Prostate gland (tissue), 2 donors: ENCODE measurements at regions not wholly inside any gene's neighbourhood (a gene's known extent, or its start where the extent isn't known, plus 50 kb on each side); places are given as distances from the start of the nearest gene placed in this dataset.

ENCODE experiments used
- DNase-seq: peaks from one replicate; pipeline ENCODE4 v3.0.0-alpha.2; 2019; ENCODE audit warnings: low spot score
- H3K27ac ChIP-seq, 2 donors: fragments of 200-600 bp; sonication (generic); 2 replicates each; pipeline ENCODE4 v1.5.1; 2017 to 2019
- H3K27me3 ChIP-seq: fragments of 200-600 bp; sonication (generic); replicated peaks from 2 replicates; pipeline ENCODE4 v1.5.1; 2019; ENCODE audit not compliant: insufficient read depth
- H3K36me3 ChIP-seq, 2 donors: fragments of 200-600 bp; sonication (generic); 1 replicate in 1 of 2; 2 replicates in 1 of 2; pipeline versions ENCODE4 v1.5.1 to v1.8.1; 2017 to 2019
- H3K4me1 ChIP-seq: fragments of 200-600 bp; sonication (generic); replicated peaks from 2 replicates; pipeline ENCODE4 v1.5.1; 2019
- H3K4me3 ChIP-seq, 2 donors: fragments of 200-600 bp; sonication (generic); 2 replicates each; pipeline ENCODE4 v1.5.1; 2017 to 2019
- H3K9me3 ChIP-seq: fragments of 200-600 bp; sonication (generic); 2 replicates; pipeline ENCODE4 v1.5.1; 2017
- POLR2A ChIP-seq: fragments of 450-650 bp; IDR thresholded peaks from one replicate; pipeline ENCODE4 v1.6.1; 2016; ENCODE audit warnings: antibody characterized with exemption, mild to moderate bottlenecking
- POLR2AphosphoS5 ChIP-seq: sonication (generic); formaldehyde crosslinking; IDR thresholded peaks from one replicate; pipeline ENCODE4 v1.6.1; 2017; ENCODE audit warnings: antibody characterized with exemption
- WGBS: methylation state at CpG from one replicate; pipeline ENCODE4 v1.1.5; 2018; 5-methylcytosine and 5-hydroxymethylcytosine counted together
- intact Hi-C: fragments of 100-400 bp; cut with DNase I; formaldehyde crosslinking; loops from one replicate; pipeline ENCODE4 v1.14.2; 2022
- TF ChIP-seq, protein P1 (sequence below), 4 experiments: fragments of 200-600 bp in 2 of 4; fragments of 450-650 bp in 2 of 4; sonication (generic) in 2 of 4; IDR thresholded peaks; 1 replicate in 3 of 4; 2 replicates in 1 of 4; pipeline ENCODE4 v1.5.1; 2016 to 2019; ENCODE audit warnings: antibody characterized with exemption in 4 of 4, mild to moderate bottlenecking in 2 of 4, moderate library complexity in 2 of 4

- Histone ChIP-seq H3K36me3 (no peaks in the 10 kb centered on the region), H3K4me3 (no peak overlapping the region), H3K9me3 (no peaks in the 10 kb centered on the region), H3K27ac (no peak overlapping the region), H3K4me1 (no peaks in the 10 kb centered on the region), H3K27me3 (no peaks in the 10 kb centered on the region)
- WGBS = 61% methylated on average over 3 of the region's 3 CpGs
- intact Hi-C loops = no loop called here
- DNase-seq = no peak
- TF ChIP-seq POLR2AphosphoS5 (no peak), POLR2A (no peak)
- TF ChIP-seq, protein P1, sequence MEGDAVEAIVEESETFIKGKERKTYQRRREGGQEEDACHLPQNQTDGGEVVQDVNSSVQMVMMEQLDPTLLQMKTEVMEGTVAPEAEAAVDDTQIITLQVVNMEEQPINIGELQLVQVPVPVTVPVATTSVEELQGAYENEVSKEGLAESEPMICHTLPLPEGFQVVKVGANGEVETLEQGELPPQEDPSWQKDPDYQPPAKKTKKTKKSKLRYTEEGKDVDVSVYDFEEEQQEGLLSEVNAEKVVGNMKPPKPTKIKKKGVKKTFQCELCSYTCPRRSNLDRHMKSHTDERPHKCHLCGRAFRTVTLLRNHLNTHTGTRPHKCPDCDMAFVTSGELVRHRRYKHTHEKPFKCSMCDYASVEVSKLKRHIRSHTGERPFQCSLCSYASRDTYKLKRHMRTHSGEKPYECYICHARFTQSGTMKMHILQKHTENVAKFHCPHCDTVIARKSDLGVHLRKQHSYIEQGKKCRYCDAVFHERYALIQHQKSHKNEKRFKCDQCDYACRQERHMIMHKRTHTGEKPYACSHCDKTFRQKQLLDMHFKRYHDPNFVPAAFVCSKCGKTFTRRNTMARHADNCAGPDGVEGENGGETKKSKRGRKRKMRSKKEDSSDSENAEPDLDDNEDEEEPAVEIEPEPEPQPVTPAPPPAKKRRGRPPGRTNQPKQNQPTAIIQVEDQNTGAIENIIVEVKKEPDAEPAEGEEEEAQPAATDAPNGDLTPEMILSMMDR (IDR thresholded peaks at IDR 0.05) = no peak
Observed at GRCh38 chr9:108803428-108804065, 52.2 kb downstream of the ACTL7B start.

DNA sequence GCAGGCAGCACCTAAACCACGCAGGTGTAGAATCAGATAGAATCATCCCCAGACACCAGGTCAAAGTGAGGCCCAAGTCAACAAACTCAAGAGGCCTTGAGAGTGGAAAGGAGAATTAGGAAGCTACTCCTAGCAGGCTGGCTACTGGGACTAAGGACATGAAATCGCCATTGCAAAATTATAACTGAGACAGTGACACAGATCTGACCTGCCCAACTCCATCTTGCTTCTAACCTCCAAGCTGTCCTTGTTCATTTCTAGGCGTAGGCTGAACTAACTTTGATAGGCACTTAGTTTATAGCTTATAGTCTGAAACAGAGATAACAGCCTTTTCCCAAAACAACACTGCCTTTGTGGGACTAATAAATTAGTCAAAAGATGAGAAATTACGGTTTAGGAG is 52.8 kb downstream of the ACTL7B start:
- WGBS = 81% methylated on average over 4 of the region's 4 CpGs
- intact Hi-C loops = no loop called here
- Histone ChIP-seq H3K27me3 (no peaks in the 10 kb centered on the region), H3K9me3 (no peaks in the 10 kb centered on the region), H3K4me3 (no peak overlapping the region), H3K36me3 (no peaks in the 10 kb centered on the region), H3K27ac (no peak overlapping the region), H3K4me1 (no peaks in the 10 kb centered on the region)
- TF ChIP-seq POLR2AphosphoS5 = no peak
- TF ChIP-seq POLR2A = no peak
- TF ChIP-seq, protein P1 (IDR thresholded peaks at IDR 0.05) = no peak
- no peak for DNase-seq

- no peaks in the 10 kb centered on the region for H3K27me3 ChIP-seq
- 49% methylated on average over 2 of the region's 2 CpGs for WGBS
- no peaks in the 10 kb centered on the region for H3K9me3 ChIP-seq
- no peaks in the 10 kb centered on the region for H3K36me3 ChIP-seq
- H3K27ac ChIP-seq = no peak overlapping the region
- no peak for DNase-seq
- intact Hi-C loops = no loop called here
- no peaks in the 10 kb centered on the region for H3K4me1 ChIP-seq
- TF ChIP-seq, protein P1 (IDR thresholded peaks at IDR 0.05) = no peak
- TF ChIP-seq POLR2A (no peak), POLR2AphosphoS5 (no peak)
- H3K4me3 ChIP-seq = no peak overlapping the region
Observed at GRCh38 chr9:108801949-108802348, 53.8 kb downstream of the ACTL7B start.

DNA sequence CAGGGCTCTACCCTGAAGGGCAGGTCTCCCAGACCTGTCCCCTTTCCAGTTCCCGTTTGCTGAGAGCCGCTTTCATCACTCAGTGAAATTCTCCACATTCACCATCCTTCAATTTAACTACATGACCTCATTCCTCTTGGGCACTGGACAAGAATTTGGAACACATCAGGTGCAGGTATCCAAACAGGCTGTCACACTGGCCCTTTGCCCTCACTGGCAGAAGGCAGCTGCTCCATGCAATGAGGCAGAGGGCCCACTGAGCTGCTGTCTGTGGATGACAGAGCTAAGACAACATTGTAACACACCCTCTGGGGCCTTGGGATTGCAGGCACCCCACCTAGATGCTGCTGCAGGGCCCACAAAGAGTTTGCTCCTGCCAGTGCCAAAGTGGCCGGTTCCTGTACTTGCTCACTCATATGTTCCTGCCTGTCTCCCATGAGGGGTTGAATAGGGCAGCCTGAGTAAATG is 55.1 kb downstream of the ACTL7B start:
- Histone ChIP-seq H3K4me3 (no peak overlapping the region), H3K27ac (no peak overlapping the region), H3K27me3 (no peaks in the 10 kb centered on the region), H3K4me1 (no peaks in the 10 kb centered on the region), H3K36me3 (no peaks in the 10 kb centered on the region), H3K9me3 (no peaks in the 10 kb centered on the region)
- intact Hi-C loops = no loop called here
- DNase-seq = no peak
- WGBS = 59% methylated on average over 3 of the region's 3 CpGs
- TF ChIP-seq, protein P1 (IDR thresholded peaks at IDR 0.05) = no peak
- TF ChIP-seq POLR2AphosphoS5 (no peak), POLR2A (no peak)

DNA sequence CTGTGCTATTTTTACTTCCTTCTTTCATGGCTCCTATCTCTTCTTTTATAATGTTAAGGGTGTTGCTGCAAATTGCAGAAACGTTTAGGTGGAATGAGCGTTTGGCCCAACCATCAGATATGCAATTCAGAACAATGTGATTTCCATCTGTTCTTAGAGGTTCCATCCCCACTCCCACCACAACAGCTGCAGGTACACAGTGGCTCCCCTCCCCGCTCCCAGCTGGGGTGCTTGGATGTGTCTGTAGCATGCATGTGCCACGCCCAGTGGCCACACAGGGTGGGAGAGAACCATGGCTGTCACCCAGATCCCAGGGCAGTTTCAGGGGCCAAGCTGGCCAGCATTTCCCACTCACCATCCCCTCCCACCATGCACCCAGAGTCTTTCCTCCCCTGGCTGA is 62.2 kb downstream of the ACTL7B start:
- Histone ChIP-seq H3K9me3 (no peaks in the 10 kb centered on the region), H3K4me3 (no peak overlapping the region), H3K4me1 (no peaks in the 10 kb centered on the region), H3K27me3 (no peaks in the 10 kb centered on the region), H3K36me3 (no peaks in the 10 kb centered on the region), H3K27ac (no peak overlapping the region)
- no peak for TF ChIP-seq POLR2AphosphoS5
- TF ChIP-seq, protein P1 (IDR thresholded peaks at IDR 0.05) = no peak
- TF ChIP-seq POLR2A = no peak
- WGBS = 91% methylated on average over 4 of the region's 4 CpGs
- intact Hi-C loops = no loop called here
- DNase-seq = no peak
